Coronary artery (tissue), 2 donors: ENCODE measurements at regions not wholly inside any gene's neighbourhood (a gene's known extent, or its start where the extent isn't known, plus 50 kb on each side); places are given as distances from the start of the nearest gene placed in this dataset.

Experiments
- DNase-seq: peaks from one replicate; pipeline ENCODE4 v3.0.0-alpha.2; 2017; ENCODE audit warnings: low spot score
- H3K27ac ChIP-seq, 2 donors: fragments of 200-600 bp; sonication (generic); one replicate each; pipeline ENCODE4 v1.5.1; 2016 to 2019
- H3K4me3 ChIP-seq: fragments of 200-600 bp; sonication (generic); 2 replicates; pipeline ENCODE4 v1.5.1; 2016; ENCODE audit warnings: mild to moderate bottlenecking, moderate library complexity
- CTCF ChIP-seq: fragments of 200-600 bp; sonication (generic); IDR thresholded peaks from one replicate; pipeline ENCODE4 v1.5.1; 2019; ENCODE audit warnings: antibody characterized with exemption

GRCh38 chr5:158100373-158100888 lies 241.5 kb upstream of the CLINT1 start:
- H3K4me3 ChIP-seq = no peak overlapping the region
- no peak for TF ChIP-seq CTCF

GRCh38 chr5:158099571-158100105 lies 240.7 kb upstream of the CLINT1 start:
- Histone ChIP-seq H3K4me3 (no peak overlapping the region), H3K27ac (no peak overlapping the region)
- DNase-seq = no peak
- no peak for TF ChIP-seq CTCF

More at GRCh38 chr5:158100373-158100888, 241.5 kb upstream of the CLINT1 start:
- H3K27ac ChIP-seq = no peak overlapping the region
- DNase-seq = no peak

GRCh38 chr5:158096835-158097234 lies 237.9 kb upstream of the CLINT1 start:
- no peak for TF ChIP-seq CTCF
- H3K27ac ChIP-seq = no peak overlapping the region
- no peak overlapping the region for H3K4me3 ChIP-seq
- DNase-seq = no peak

GRCh38 chr5:158086856-158087255 lies 227.9 kb upstream of the CLINT1 start:
- Histone ChIP-seq H3K4me3 (no peak overlapping the region), H3K27ac (no peak overlapping the region)
- no peak for DNase-seq
- TF ChIP-seq CTCF = no peak

GRCh38 chr5:158084292-158084691 lies 225.3 kb upstream of the CLINT1 start:
- DNase-seq = no peak
- Histone ChIP-seq H3K4me3 (no peak overlapping the region), H3K27ac (no peak overlapping the region)
- no peak for TF ChIP-seq CTCF

- H3K27ac ChIP-seq = no peak overlapping the region
- no peak for DNase-seq
- TF ChIP-seq CTCF = no peak
- H3K4me3 ChIP-seq = no peak overlapping the region
Measured at GRCh38 chr5:158082696-158083287, 223.8 kb upstream of the CLINT1 start.

GRCh38 chr5:158080112-158080511 lies 221.2 kb upstream of the CLINT1 start:
- no peak for TF ChIP-seq CTCF
- DNase-seq = no peak

More at GRCh38 chr5:158080112-158080511, 221.2 kb upstream of the CLINT1 start:
- Histone ChIP-seq H3K27ac (no peak overlapping the region), H3K4me3 (no peak overlapping the region)
